ENCODE measurements at regions not wholly inside any gene's neighbourhood (a gene's known extent, or its start where the extent isn't known, plus 50 kb on each side); places are given as distances from the start of the nearest gene placed in this dataset.

GRCh38 chr11:25159341-25159740 is 662.5 kb downstream of the LUZP2 start:
- Histone ChIP-seq H2AFZ (ENCODE audit: low read length) (no peak overlapping the region), H3K79me2 (ENCODE audit: insufficient read depth, low read depth, low read length) (no peaks in the 10 kb centered on the region), H3K27ac (ENCODE audit: low read depth, low read length, poor library complexity, severe bottlenecking) (no peak overlapping the region), H3K9me3 (ENCODE audit: low read length) (no peaks in the 10 kb centered on the region), H3K4me1 (ENCODE audit: insufficient read depth, low read length, poor library complexity, severe bottlenecking) (no peaks in the 10 kb centered on the region), H4K20me1 (ENCODE audit: insufficient read depth, low read length) (no peaks in the 10 kb centered on the region), H3K36me3 (ENCODE audit: insufficient read depth, low read length) (no peaks in the 10 kb centered on the region), H3K4me3 (ENCODE audit: low read depth, low read length, poor library complexity, severe bottlenecking) (no peak overlapping the region), H3K4me2 (ENCODE audit: low read length) (no peak overlapping the region), H3K9me2 (ENCODE audit: insufficient read depth, low read length) (no peaks in the 10 kb centered on the region)
- BruUV-seq (replicated peaks), result no TSS peak
- intact Hi-C loops (cut with micrococcal nuclease; ENCODE audit: unreplicated experiment), result no loop called here
- TF ChIP-seq EZH2phosphoT487 (IDR thresholded peaks at IDR 0.05; ENCODE audit: borderline replicate concordance, low read depth, low read length) (no peak), CTCF (conservative IDR thresholded peaks at IDR 0.05; ENCODE audit: low read length) (no peak)
- CTCF ChIA-PET (ENCODE audit: unreplicated experiment), result no interaction called here
- POLR2A ChIA-PET, result interaction anchor here (0.6 kb wide), 1 partner anchor 335 kb away, joined by 3 read pairs; no protein-coding TSS in a partner anchor
- DNase-seq (ENCODE audit: low spot score), result no peak

GRCh38 chr11:25163421-25163820 is 666.6 kb downstream of the LUZP2 start:
- POLR2A ChIA-PET, result no interaction called here
- no peaks in the 10 kb centered on the region for H3K79me2 ChIP-seq (ENCODE audit: insufficient read depth, low read depth, low read length)
- no peaks in the 10 kb centered on the region for H4K20me1 ChIP-seq (ENCODE audit: insufficient read depth, low read length)
- TF ChIP-seq EZH2phosphoT487 (IDR thresholded peaks at IDR 0.05; ENCODE audit: borderline replicate concordance, low read depth, low read length) (no peak), CTCF (conservative IDR thresholded peaks at IDR 0.05; ENCODE audit: low read length) (no peak)
- intact Hi-C loops (cut with micrococcal nuclease; ENCODE audit: unreplicated experiment), result no loop called here
- no peak overlapping the region for H2AFZ ChIP-seq (ENCODE audit: low read length)
- H3K27ac ChIP-seq (ENCODE audit: low read depth, low read length, poor library complexity, severe bottlenecking), result no peak overlapping the region
- DNase-seq (ENCODE audit: low spot score), result no peak
- no peaks in the 10 kb centered on the region for H3K4me1 ChIP-seq (ENCODE audit: insufficient read depth, low read length, poor library complexity, severe bottlenecking)
- no peak overlapping the region for H3K4me3 ChIP-seq (ENCODE audit: low read depth, low read length, poor library complexity, severe bottlenecking)
- no peak overlapping the region for H3K4me2 ChIP-seq (ENCODE audit: low read length)
- H3K9me2 ChIP-seq (ENCODE audit: insufficient read depth, low read length), result no peaks in the 10 kb centered on the region
- CTCF ChIA-PET (ENCODE audit: unreplicated experiment), result no interaction called here
- no TSS peak for BruUV-seq (replicated peaks)
- H3K36me3 ChIP-seq (ENCODE audit: insufficient read depth, low read length), result no peaks in the 10 kb centered on the region
- H3K9me3 ChIP-seq (ENCODE audit: low read length), result no peaks in the 10 kb centered on the region

GRCh38 chr11:25180187-25180586 is 683.3 kb downstream of the LUZP2 start:
- no peak for DNase-seq (ENCODE audit: low spot score)
- CTCF ChIA-PET (ENCODE audit: unreplicated experiment), result no interaction called here
- intact Hi-C loops (cut with micrococcal nuclease; ENCODE audit: unreplicated experiment), result no loop called here
- Histone ChIP-seq H3K4me3 (ENCODE audit: low read depth, low read length, poor library complexity, severe bottlenecking) (no peak overlapping the region), H3K9me3 (ENCODE audit: low read length) (no peaks in the 10 kb centered on the region), H3K4me1 (ENCODE audit: insufficient read depth, low read length, poor library complexity, severe bottlenecking) (no peaks in the 10 kb centered on the region), H4K20me1 (ENCODE audit: insufficient read depth, low read length) (no peaks in the 10 kb centered on the region), H3K36me3 (ENCODE audit: insufficient read depth, low read length) (no peaks in the 10 kb centered on the region), H3K27ac (ENCODE audit: low read depth, low read length, poor library complexity, severe bottlenecking) (no peak overlapping the region), H3K9me2 (ENCODE audit: insufficient read depth, low read length) (no peaks in the 10 kb centered on the region), H3K4me2 (ENCODE audit: low read length) (no peak overlapping the region), H3K79me2 (ENCODE audit: insufficient read depth, low read depth, low read length) (no peaks in the 10 kb centered on the region), H2AFZ (ENCODE audit: low read length) (no peak overlapping the region)
- no peak for TF ChIP-seq EZH2phosphoT487 (IDR thresholded peaks at IDR 0.05; ENCODE audit: borderline replicate concordance, low read depth, low read length)
- TF ChIP-seq CTCF (conservative IDR thresholded peaks at IDR 0.05; ENCODE audit: low read length), result no peak
- POLR2A ChIA-PET, result interaction anchor here (1.1 kb wide), 1 partner anchor 24 kb away, joined by 3 read pairs; no protein-coding TSS in a partner anchor
- no TSS peak for BruUV-seq (replicated peaks)
